HG03045 (cell line): ENCODE measurements at regions not wholly inside any gene's neighbourhood (a gene's known extent, or its start where the extent isn't known, plus 50 kb on each side); places are given as distances from the start of the nearest gene placed in this dataset.
"Not testable (repeated sequence)": the region's sequence is repeated elsewhere in the genome, so short reads cannot be mapped to it uniquely, and the experiment has no call there.

Experiments used
- ATAC-seq: cut with Tn5 transposase; IDR thresholded peaks from one replicate; pipeline ENCODE4 v1.9.1; 2021; ENCODE audit warnings: mild to moderate bottlenecking, moderate library complexity; ENCODE audit not compliant: unreplicated experiment

DNA sequence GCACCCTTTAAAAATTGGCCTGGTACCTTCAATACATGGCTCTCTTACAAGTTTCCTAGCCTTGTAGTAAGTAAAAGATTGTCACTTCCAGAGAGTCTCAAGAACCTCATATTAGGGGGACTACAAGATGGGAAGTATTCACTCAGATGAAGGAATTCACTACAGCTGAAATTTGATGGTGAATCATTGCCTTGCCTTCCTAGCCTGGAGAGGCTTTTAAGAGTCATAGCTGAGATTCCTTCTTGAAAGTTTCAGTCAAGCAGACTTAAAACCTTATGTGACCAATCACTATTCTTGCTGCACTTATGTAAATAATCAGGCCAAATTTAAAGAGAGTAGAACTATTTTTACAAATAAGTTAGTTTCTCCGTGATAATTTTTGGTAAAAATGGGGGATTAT is 451.6 kb downstream of the TRHDE start:
- ATAC-seq = no peak

DNA sequence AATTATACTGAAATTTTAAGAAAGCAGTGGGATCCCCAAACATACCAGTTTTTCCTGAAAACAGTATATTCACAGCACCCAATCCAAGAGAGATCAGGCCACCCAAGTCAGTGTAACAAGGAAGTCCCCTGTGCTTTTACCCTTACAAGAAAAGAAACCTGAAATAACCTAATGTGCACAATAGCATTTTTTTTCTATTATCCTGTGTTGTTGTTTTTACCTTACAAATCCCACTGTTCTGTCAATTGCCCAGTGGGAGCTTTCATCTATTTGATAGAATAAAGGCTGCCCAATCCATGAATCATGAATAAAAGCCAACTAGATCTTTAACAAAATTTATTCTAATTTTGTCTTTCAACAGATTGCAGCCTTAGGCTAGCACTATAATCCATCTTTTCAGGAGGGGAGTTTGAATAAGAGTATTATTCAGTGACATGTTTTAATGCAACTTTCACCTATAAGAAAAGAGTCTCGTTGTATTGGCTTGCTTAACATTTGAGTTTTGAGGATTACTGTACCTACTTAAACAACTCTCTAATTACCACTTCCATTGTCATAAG is 457.4 kb downstream of the TRHDE start:
- no peak for ATAC-seq

DNA sequence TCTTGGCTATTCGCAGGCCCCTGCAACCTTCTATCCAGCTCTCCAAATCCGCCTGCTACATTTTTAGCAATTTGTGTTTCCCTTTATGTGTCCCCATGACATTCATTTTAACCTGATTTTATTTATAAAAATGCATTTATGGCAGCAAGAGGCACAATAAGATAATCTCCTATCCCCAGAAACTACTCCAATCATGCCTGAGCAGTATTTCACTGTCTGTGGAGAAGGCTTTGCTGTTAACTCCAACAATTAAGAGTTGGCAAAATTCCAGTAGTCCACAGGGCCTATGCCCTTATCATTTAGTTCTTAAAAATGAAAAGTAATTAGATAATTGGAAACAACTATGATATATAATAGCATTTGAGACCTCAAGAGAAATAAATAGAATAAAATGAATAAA is 462.4 kb downstream of the TRHDE start:
- no peak for ATAC-seq

DNA sequence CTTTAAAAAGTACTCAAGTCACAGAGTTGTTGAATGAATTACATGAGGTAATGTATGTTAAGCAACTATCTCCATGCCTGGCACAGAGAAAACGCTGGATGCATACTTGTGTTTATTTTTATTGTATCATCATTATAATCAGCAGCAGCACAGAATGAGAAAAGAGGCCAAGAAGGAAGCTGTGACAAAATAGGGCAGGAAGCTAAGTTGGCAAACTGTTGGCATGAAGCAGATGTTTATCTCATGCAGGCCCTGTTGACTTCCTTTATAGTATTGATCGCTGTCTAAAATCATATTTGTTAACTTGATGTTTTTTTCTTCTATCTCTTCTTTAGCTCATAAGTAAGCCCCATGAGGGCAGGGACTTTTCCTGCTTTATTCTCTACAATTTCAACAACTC is 466.6 kb downstream of the TRHDE start:
- no peak for ATAC-seq

DNA sequence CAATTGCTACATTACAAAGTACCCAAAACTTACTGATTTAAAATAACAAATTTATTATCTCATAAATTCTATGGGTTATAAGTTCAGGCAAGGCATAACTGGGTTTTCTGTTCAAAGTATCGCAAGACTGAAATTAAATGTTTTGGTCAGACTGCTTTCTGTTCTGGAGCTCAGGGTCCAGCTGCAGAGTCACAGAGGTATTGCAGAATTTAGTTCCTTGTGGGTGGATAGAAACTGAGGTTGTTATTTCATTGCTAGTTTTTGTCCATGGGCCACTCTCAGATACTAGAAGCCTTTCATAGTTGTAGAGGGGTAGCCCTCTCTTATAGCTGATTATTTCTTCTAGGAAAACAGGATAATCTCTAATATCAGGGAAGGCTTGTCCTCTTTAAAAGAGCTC is 467.9 kb downstream of the TRHDE start:
- ATAC-seq = no peak

DNA sequence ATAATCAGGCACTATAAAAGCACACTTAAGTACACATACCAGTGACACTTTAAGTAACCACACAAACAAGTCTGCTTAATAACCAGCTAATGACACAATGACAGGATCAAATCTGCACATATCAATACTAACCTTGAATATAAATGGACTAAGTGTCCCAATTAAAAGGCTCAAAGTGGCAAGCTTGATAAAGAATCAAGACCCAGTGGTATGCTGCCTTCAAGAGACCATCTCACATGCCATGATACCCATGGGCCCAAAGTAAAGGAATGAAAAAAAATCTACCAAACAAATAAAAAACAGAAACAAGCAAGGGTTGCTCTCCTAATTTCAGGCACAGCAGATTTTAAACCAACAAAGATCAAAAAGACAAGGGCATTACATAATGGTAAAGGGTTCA is 470.4 kb downstream of the TRHDE start:
- no peak for ATAC-seq

DNA sequence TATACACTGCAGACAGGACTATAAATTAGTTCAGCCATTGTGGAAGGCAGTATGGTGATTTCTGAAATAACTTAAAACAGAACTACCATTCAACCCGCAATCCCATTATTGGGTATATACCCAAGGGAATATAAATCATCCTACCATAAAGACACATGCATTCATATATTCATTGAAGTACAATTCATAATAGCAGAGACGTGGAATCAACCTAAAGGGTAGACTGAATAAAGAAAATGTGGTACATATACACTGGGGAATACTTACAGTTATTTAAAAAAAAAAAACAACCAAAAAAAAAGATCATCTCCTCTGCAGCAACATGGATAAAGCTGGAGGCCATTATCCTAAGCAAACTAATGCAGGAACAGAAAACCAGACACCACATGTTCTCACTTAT is 473.9 kb downstream of the TRHDE start:
- ATAC-seq = no peak

DNA sequence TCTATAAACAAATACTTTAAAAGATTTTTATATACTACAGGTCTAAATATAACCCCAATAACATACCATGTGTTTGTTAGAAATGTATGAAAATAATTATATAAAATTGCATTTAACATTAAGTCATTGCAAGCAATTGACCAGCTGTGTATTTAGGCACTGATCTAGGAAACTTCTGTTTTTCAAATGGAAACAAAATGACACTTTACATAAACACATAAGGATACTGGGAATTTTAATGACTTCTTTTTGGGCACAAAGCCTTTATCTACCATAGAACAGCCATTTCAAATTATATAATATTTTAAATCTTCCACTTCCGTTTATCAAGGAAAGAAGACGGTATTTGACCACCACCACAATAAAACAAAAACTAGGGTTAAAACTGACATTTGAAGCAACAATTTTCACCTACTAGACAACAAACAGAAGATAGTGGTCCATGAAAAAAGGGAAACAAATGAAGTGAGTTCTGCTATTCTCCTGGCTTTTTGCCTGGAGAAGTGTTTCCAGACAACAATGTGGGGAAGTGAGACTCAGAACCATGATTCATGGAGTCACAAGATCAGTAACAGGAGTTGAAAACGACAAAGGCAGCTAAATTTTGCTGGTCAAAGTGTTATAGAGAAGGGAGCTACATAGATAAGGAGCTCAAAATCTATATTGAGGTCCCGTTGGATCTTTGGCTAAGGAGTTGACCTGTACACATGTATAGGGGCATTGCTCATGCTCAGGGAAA is 475.1 kb downstream of the TRHDE start:
- no peak for ATAC-seq

DNA sequence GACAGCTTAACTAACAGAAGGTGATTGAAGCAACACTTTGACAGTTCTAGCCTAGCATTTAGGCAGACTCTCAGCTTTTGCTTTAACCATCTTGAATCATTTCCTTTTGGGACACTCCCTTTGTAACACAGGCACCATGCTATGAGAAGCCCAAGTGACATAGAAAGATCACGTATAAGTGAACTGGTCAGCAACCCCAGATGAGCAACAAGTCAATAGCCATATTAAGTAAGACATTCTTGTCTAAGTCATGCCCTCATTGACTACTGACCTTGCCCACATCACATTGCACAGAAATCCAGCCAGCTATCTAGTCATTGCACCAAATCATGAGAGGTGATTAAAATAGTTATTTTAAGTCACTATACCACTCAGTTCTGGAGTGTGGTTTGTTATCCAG is 476.8 kb downstream of the TRHDE start:
- ATAC-seq = no peak

DNA sequence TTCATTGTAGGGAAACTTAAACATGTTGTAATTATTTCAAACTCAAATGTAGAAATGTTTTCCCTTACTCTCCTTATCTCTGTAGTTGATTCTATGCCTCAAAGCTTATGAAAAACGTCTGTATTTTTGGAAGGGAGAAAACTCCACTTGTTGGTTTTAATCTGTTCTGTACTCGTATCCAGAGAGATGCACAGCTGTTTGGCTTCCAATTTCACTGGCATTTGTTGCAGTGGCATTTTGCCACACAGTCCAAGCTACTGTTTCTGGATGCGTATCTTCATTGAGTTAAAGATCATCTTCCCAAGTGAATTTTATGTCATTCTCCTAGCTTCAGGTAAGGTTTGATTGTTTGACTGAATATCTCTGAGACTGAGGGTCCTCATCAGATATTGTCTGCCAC is 481.4 kb downstream of the TRHDE start:
- ATAC-seq = no peak

DNA sequence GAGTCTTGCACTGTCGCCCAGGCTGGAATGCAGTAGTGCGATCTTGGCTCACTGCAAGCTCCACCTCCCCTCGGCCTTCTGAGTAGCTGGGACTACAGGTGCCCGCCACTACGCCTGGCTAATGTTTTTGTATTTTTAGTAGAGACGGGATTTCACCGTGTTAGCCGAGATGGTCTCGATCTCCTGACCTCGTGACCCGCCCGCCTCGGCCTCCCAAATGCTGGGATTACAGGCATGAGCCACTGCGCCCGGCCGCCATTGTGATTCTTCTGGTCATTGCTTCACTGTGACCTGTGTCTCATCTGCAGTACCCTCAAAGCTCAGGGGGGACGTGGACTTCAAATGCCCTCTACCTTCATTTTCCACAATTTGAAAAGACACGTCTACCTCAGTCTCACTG is 481.9 kb downstream of the TRHDE start:
- ATAC-seq = not testable (repeated sequence)

DNA sequence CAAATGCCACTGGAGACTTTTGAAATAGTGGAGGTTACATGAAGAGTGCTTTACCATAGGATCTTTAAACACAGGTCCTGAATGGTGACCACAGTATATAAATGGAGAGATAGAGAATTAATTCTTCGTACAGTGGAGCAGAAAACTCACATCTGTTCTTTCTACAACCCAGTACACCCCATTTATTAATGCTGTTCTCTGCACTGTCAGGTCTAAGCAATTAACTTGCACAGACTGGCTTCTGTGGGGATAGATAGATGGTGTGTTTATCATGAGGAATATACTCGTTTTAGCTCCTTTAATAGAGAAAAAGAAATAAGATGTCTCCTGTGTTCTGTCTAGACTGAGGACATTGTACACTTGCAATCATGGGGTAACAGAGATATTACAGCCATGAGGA is 494.3 kb downstream of the TRHDE start:
- no peak for ATAC-seq

DNA sequence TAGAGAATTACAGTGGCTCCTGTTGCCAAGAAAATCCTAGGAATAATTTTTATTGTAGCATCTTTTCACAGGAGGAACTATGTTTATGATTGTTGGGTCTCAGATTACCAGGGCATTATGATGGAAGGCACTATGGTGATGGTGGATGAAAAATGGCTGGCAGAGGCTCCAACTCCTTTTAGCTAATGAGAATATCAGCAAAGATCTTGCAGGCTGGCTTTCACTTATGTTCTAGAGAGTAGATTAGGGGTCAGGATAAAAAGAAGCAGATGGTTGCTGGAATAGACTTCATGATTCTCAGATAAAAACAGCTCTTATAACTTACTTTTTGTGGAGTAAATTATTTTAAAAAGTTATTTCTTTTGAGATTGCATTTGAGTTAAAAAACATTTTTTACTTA is 501.9 kb downstream of the TRHDE start:
- ATAC-seq = no peak

DNA sequence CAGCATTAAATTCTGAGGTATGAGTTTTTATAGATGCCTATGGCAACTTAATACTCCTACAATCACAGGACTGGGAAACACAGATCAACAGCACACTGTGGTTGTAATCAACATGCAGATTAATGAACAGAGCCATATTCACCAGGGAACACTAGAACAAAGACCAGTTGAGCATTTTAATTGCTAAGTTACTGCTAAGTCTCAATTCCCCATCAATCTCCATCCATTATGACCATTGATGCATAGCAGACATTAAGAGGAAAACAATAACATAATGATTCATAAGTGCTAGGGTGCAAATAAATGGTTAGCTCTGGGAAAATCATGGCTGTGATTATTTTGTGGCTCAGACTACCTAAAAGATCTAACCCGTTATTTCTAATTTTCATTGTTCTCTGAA is 505.6 kb downstream of the TRHDE start:
- ATAC-seq = no peak

DNA sequence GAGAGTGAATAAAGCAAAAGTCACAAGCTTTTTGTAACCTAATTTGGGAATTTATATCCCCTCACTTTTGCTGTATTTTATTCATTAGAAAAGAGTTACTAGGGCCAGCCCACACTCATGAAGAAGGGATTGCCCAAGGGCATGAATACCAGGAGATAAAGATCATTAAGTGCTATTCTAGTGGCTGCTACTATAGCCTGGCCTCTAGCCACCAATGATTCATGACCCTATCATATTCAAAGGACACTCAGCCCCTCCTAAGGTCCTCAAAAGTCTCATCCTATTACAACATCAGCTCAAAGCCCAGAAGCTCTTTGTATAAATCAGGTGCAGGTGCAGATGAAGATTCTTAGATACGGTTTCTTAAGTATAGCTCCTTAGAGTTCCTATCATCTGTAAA is 518.1 kb downstream of the TRHDE start:
- ATAC-seq = no peak

DNA sequence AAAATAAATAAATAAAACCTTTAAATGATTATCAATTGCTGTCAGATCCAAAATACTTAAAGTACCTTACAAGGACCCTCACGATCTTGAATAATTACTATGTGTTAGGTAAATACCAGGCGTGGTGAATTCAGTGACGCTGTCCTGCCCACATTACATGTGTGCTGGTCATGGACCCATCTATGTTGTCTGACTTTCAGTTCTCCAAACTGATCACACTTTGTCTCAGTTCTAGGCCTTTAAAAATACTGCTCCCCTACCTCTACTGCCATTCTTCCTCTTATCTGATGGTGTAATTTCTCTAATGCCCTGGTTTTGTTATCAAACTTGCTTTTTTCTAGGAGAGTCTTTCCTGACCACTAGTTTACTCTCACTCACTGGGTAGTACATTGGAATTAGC is 520.7 kb downstream of the TRHDE start:
- ATAC-seq = no peak

DNA sequence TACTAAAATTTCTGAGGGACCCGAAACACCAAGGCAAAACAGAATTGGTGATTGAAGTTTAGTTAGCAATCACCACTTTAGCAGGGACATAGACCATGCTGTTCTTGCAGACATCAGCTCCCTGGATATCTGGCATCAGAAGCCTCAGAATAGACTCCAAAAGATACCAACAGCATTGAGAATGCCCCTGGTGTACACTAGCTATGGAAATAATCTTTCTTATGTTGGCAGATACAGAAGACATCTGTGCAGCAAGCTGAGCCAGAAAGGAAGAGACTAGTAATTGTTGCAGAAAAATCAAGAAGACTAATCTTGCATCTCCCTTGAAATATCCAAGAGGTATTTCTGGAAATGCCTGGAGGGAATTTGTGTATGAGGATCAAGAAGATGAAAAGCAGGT is 521.6 kb downstream of the TRHDE start:
- no peak for ATAC-seq

DNA sequence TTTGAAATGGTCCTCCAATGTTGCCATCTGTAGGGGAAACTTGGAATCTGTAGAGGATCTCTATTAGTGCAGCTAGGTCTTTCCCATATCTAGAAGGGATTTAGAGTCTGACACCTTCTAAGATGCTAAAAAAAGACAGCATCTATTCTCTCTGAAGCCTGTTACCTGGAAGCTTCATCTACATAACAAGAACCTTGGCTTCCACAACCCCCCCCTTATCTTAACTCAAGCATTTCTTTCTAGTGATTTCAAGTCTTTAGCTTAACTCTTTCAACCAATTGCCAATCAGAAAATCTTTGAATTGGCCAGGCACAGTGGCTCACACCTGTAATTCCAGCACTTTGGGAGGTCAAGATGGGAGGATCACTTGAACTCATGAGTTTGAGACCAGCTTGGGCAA is 543.3 kb downstream of the TRHDE start:
- no peak for ATAC-seq

DNA sequence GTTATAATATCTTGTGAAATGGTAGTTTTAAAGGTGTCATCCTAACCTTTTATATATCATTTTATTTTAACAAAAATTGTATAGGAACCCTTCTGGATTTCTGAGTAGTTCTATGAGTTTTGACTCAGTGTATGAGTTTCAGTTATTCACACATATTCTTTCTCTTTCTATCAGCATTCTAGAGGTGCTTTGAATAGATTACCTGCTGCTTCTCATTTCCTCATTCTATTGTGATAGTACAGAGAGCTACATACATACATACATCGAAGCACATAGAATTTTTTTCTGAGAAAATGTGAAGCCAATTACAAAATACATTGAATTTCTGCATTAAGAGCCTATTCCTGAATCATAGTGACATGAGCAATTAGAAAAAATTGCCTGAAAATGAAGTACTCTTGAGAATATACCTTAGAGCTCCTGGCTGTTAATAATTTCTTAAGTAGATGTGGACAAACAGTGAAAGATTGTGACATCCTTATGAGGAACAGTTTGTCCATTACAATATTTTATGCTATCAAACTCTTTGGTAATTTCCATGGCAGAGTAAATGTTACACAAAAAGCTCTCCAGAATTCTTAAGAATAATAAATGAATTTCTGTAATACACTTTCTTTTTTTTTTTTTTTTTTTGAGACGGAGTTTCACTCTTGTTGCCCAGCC is 556.6 kb downstream of the TRHDE start:
- ATAC-seq = no peak

DNA sequence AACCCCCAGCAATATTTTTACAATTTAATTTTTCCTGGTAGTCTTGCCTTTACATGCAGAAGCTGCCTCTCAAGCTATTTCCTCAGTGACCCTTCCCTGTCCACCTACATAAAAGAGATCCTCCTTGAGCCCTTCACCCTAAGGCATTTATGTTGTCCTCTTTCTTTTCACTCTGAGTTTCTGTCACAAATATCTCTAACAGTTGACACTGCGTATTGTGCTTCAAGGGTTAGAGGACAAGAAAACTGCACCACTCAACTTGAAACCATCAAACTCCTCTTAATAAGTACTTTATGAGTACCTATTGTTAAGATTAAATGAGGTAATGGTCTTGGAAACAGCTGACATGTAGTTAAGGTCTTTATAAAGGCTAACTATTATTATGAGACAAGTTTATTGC is 557.7 kb downstream of the TRHDE start:
- no peak for ATAC-seq

DNA sequence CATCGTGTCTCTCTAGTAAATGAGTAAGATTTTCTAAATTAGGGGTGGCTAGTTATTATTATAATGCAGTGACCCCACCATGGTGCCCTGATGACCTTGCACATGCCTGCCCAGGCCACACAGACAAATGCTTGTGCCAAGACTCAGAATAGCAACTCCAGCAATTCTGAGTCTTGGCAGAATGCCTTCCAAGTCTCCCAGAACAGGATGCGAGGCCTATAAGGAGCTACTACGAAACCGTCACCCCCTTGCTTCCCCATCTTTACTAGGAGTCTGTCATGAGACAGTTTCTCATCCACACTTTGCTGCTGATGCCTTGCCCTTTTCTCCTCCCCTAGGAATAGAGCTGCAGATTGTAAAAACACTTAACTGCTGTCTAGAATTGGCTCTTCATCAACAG is 559.9 kb downstream of the TRHDE start:
- no peak for ATAC-seq

DNA sequence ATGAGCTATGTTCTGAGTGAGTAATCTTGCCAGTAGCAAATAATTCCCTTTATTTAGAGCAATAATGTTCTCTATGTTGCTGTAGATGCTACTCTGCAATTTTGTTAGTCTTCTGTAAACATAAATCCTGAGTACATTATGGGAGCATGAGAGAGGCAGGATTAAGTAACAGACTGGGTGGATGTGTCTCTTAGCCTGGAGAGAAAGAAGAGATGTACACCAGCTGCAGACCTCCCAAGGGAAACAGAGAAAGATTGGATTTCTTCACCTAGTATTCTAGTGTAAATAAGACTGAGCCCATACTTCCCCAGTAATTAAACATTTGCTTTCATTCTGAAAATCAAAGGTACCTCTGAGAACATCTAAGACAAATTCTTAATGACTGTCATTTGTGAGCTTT is 564.0 kb downstream of the TRHDE start:
- no peak for ATAC-seq

DNA sequence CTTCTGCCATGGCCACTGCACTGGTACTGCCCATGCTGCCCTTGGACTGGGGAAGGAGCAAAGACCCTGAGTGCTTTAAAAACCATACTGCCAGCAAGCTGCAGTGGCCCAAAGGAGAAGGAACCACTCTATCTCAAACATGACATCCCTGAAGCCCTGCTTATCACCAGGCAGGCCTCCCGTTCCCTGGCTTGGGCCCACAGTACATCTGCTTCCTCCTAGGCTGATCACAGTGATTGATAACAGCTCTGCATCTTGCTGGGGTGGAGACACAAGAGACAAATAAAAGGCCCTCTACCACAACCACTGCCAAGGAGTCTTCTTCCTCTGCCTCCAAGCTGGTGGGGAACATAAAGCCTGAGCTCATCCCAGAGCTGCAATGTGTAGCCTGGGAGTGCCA is 567.5 kb downstream of the TRHDE start:
- ATAC-seq = no peak
